Thyroid gland (tissue), 4 donors: ENCODE measurements at regions not wholly inside any gene's neighbourhood (a gene's known extent, or its start where the extent isn't known, plus 50 kb on each side); places are given as distances from the start of the nearest gene placed in this dataset.
"Not testable (repeated sequence)": the region's sequence is repeated elsewhere in the genome, so short reads cannot be mapped to it uniquely, and the experiment has no call there.

ENCODE experiments used
- DNase-seq, 2 donors: peaks; one replicate each; pipeline ENCODE4 v3.0.0-alpha.2; 2019
- H3K27ac ChIP-seq, 3 donors: fragments of 200-600 bp; sonication (generic); 1 replicate in 2 of 3; 2 replicates in 1 of 3; pipeline ENCODE4 v1.5.1; 2016 to 2019; ENCODE audit warnings: mild to moderate bottlenecking in 1 of 3, moderate library complexity in 1 of 3
- H3K27me3 ChIP-seq: fragments of 200-600 bp; sonication (generic); one replicate; pipeline ENCODE4 v1.5.1; 2019
- H3K36me3 ChIP-seq, 2 donors: fragments of 200-600 bp; sonication (generic); one replicate each; pipeline ENCODE4 v1.5.1; 2016 to 2019
- H3K4me1 ChIP-seq, 2 donors: fragments of 200-600 bp; sonication (generic); one replicate each; pipeline ENCODE4 v1.5.1; 2017 to 2019
- H3K4me3 ChIP-seq, 3 donors: fragments of 200-600 bp; sonication (generic); replicated peaks in 1 of 3; 1 replicate in 2 of 3; 2 replicates in 1 of 3; pipeline ENCODE4 v1.5.1; 2016; ENCODE audit warnings: mild to moderate bottlenecking in 1 of 3
- H3K9me3 ChIP-seq: fragments of 200-600 bp; sonication (generic); one replicate; pipeline ENCODE4 v1.5.1; 2017
- POLR2A ChIP-seq, 2 donors: fragments of 450-650 bp; IDR thresholded peaks; one replicate each; pipeline ENCODE4 v1.6.1; 2017; ENCODE audit warnings: antibody characterized with exemption in 2 of 2, mild to moderate bottlenecking in 2 of 2, moderate library complexity in 1 of 2
- WGBS, 2 donors: methylation state at CpG; one replicate each; pipeline ENCODE4 v1.1.5; 2017; 5-methylcytosine and 5-hydroxymethylcytosine counted together
- intact Hi-C: fragments of 100-400 bp; cut with DNase I; formaldehyde crosslinking; loops from one replicate; pipeline ENCODE4 v1.15.1; 2023
- TF ChIP-seq, protein P1 (sequence below), 6 experiments: fragments of 200-600 bp in 3 of 6; fragments of 450-650 bp in 3 of 6; sonication (generic) in 3 of 6; IDR thresholded peaks; one replicate each; pipeline ENCODE4 v1.5.1; 2016 to 2019; ENCODE audit warnings: antibody characterized with exemption in 6 of 6, mild to moderate bottlenecking in 2 of 6, inconsistent platforms in 1 of 6, moderate library complexity in 1 of 6

DNA sequence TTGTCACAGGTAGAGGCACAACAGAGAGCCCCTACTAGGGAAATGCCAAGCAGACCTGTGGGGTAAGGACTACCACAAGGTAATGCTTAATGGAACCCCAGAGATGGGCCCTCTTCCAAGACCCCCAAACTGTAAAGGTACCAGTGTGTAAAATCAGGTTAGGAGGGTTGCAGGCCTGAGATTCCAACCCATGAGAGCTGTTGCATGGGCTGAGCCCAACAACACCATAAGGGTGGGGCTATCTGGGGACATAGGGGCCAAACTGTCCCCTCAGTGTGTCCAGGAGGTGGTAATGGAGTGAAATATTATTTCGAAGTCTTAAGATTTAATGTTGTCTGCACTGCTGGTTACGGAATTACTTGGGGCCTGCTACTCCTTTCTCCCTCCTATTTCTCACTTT, 620.2 kb downstream of the ETNK1 start:
- intact Hi-C loops: no loop called here
- no peak for DNase-seq
- no peak overlapping the region for H3K4me3 ChIP-seq
- no peaks in the 10 kb centered on the region for H3K4me1 ChIP-seq
- H3K27me3 ChIP-seq: no peaks in the 10 kb centered on the region
- TF ChIP-seq, protein P1, sequence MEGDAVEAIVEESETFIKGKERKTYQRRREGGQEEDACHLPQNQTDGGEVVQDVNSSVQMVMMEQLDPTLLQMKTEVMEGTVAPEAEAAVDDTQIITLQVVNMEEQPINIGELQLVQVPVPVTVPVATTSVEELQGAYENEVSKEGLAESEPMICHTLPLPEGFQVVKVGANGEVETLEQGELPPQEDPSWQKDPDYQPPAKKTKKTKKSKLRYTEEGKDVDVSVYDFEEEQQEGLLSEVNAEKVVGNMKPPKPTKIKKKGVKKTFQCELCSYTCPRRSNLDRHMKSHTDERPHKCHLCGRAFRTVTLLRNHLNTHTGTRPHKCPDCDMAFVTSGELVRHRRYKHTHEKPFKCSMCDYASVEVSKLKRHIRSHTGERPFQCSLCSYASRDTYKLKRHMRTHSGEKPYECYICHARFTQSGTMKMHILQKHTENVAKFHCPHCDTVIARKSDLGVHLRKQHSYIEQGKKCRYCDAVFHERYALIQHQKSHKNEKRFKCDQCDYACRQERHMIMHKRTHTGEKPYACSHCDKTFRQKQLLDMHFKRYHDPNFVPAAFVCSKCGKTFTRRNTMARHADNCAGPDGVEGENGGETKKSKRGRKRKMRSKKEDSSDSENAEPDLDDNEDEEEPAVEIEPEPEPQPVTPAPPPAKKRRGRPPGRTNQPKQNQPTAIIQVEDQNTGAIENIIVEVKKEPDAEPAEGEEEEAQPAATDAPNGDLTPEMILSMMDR (IDR thresholded peaks at IDR 0.05): no peak
- no peak for TF ChIP-seq POLR2A (IDR thresholded peaks at IDR 0.05)
- H3K9me3 ChIP-seq: no peaks in the 10 kb centered on the region
- H3K36me3 ChIP-seq: no peaks in the 10 kb centered on the region
- WGBS, 2 donors: 90 to 94% methylated on average over 2 of the region's 2 CpGs
- H3K27ac ChIP-seq: no peak overlapping the region

DNA sequence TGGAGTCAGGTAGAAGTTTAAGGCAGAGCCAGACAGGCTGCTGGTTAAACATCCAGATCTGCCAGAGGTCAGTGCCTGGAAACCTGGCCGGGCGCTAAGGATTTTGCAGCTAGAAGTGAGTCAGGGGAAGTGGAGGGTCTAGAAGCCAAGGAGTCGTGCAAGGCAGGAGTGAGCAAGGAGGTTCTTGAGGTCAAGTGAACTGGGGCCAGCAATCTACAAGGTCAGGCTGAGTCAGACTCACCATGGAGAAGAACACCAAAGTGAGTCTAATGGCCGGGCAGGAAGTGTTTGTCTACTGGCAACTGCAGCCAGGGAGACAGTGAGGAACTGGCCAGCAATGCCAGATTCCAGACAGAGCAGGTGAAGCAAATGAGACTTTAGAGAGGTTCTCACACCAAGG, 628.2 kb downstream of the ETNK1 start:
- no peak overlapping the region for H3K4me3 ChIP-seq
- H3K4me1 ChIP-seq: no peaks in the 10 kb centered on the region
- TF ChIP-seq, protein P1 (IDR thresholded peaks at IDR 0.05): no peak
- no peak overlapping the region for H3K27ac ChIP-seq
- no peak for DNase-seq
- H3K9me3 ChIP-seq: no peaks in the 10 kb centered on the region
- no peaks in the 10 kb centered on the region for H3K36me3 ChIP-seq
- WGBS, 2 donors: 86 to 88% methylated on average over 4 of the region's 4 CpGs
- intact Hi-C loops: no loop called here
- H3K27me3 ChIP-seq: no peaks in the 10 kb centered on the region

DNA sequence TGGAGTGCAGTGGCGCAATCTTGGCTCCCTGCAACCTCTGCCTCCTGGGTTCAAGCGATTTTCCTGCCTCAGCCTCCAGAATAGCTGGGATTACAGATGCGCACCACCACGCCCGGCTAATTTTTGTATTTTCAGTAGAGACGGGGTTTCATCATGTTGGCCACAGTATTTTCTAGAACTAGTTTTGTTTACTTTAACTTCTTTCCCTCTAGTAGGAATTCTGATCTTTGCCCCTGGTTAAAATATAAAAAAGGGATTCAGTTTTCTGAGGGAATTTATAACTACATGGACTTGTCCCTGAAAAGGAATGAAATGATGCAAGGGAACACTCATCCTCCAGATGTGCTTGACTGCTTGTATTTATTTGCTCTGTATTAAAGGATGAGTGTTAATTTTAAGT, 628.9 kb downstream of the ETNK1 start:
- H3K27me3 ChIP-seq, H3K4me3 ChIP-seq, DNase-seq, H3K27ac ChIP-seq, H3K36me3 ChIP-seq, H3K9me3 ChIP-seq, H3K4me1 ChIP-seq, intact Hi-C loops: not testable (repeated sequence)
- 82 to 91% methylated on average over 6 of the region's 6 CpGs for WGBS, 2 donors

DNA sequence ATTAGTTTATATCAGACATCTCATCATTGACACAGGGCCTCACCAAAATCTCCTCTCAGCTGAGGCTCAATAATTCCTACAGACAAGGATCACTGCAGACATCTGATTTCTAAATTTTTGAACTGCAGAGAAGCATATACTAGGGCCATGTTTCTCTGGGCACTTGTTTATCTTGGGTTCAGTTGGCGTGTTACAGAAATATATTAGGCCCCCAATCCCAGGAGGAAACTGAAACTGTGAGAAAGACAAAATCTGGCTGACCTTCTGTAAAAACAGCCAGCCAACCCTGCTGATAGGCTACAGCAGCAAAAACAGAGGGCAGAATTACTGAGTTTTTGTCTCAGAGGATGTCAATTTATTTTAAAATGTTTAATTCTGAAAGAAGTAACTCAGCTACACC, 634.6 kb downstream of the ETNK1 start:
- H3K27ac ChIP-seq: no peak overlapping the region
- no peaks in the 10 kb centered on the region for H3K9me3 ChIP-seq
- no peak for DNase-seq
- H3K27me3 ChIP-seq: no peaks in the 10 kb centered on the region
- WGBS, 2 donors: 57 to 61% methylated on average over 1 of the region's 1 CpG
- intact Hi-C loops: no loop called here
- TF ChIP-seq, protein P1 (IDR thresholded peaks at IDR 0.05): no peak
- no peak for TF ChIP-seq POLR2A (IDR thresholded peaks at IDR 0.05)
- H3K4me3 ChIP-seq: no peak overlapping the region
- H3K36me3 ChIP-seq: no peaks in the 10 kb centered on the region
- no peaks in the 10 kb centered on the region for H3K4me1 ChIP-seq

DNA sequence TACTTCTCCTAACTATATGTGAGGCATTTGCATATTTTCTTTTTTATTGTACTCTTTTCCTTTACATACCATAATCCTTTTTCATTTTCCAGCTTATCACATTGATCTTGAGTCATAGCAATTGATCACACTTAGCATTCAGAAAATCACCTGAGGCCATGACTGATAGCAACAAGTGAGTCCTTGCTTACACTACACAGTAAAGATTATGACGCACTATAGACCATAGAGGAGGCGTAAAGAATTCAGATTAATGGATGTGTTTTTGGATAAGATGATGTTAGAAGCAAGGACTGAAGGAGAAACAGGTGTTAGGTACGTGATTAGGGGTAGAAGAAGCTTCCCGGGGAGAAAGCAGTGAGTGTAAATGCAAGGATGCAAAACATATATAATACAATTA, 637.7 kb downstream of the ETNK1 start:
- no peak overlapping the region for H3K4me3 ChIP-seq
- 89 to 90% methylated on average over 4 of the region's 4 CpGs for WGBS, 2 donors
- TF ChIP-seq, protein P1 (IDR thresholded peaks at IDR 0.05): no peak
- TF ChIP-seq POLR2A (IDR thresholded peaks at IDR 0.05): no peak
- H3K9me3 ChIP-seq: no peaks in the 10 kb centered on the region
- H3K27ac ChIP-seq: no peak overlapping the region
- H3K4me1 ChIP-seq: no peaks in the 10 kb centered on the region
- DNase-seq: no peak
- H3K36me3 ChIP-seq: no peaks in the 10 kb centered on the region
- intact Hi-C loops: no loop called here
- H3K27me3 ChIP-seq: no peaks in the 10 kb centered on the region

DNA sequence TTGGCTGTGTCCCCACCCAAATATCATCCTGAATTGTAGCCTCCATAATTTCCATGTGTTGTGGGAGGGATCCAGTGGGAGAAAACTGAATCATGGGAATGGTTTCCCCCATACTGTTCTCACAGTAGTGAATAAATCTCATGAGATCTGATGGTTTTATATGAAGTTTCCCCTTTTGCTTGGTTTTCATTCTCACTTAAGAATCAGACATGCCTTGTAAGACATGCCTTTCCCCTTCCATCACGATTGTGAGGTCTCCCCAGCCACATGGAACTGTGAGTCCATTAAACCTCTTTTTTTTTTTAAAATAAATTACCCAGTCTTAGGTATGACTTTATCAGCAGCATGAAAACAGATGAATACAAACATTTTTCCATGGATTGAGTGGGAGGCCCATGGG, 652.9 kb downstream of the ETNK1 start:
- intact Hi-C loops: no loop called here
- whole genome bisulfite sequencing, 2 donors: 77 to 79% methylated on average over 1 of the region's 1 CpG
- TF ChIP-seq, protein P1 (IDR thresholded peaks at IDR 0.05): no peak
- TF ChIP-seq POLR2A (IDR thresholded peaks at IDR 0.05): no peak
- no peak overlapping the region for H3K27ac ChIP-seq
- no peak overlapping the region for H3K4me3 ChIP-seq
- no peaks in the 10 kb centered on the region for H3K9me3 ChIP-seq
- H3K4me1 ChIP-seq: no peaks in the 10 kb centered on the region
- no peaks in the 10 kb centered on the region for H3K36me3 ChIP-seq
- DNase-seq: no peak
- no peaks in the 10 kb centered on the region for H3K27me3 ChIP-seq
